SK-N-SH (cell line): ENCODE measurements at regions not wholly inside any gene's neighbourhood (a gene's known extent, or its start where the extent isn't known, plus 50 kb on each side); places are given as distances from the start of the nearest gene placed in this dataset.

Source experiments
- CHD2 ChIP-seq: fragments of 150-350 bp; IDR thresholded peaks from 2 replicates; pipeline ENCODE4 v1.6.1; 2018; ENCODE audit warnings: low read length; ENCODE audit not compliant: partially characterized antibody
- CTCF ChIP-seq: fragments of 200-600 bp; sonication (generic); IDR thresholded peaks from 2 replicates; pipeline ENCODE4 v1.6.1; 2017; ENCODE audit warnings: antibody characterized with exemption, mild to moderate bottlenecking, moderate library complexity
- ELF1 ChIP-seq: IDR thresholded peaks from 2 replicates; pipeline ENCODE4 v1.4.0; 2012
- GABPA ChIP-seq: IDR thresholded peaks from 2 replicates; pipeline ENCODE4 v1.4.0; 2012; ENCODE audit warnings: low read depth, mild to moderate bottlenecking
- MEF2A ChIP-seq: IDR thresholded peaks from 2 replicates; pipeline ENCODE4 v1.4.0; 2012; ENCODE audit warnings: low read depth, borderline replicate concordance
- NRF1 ChIP-seq: IDR thresholded peaks from 2 replicates; pipeline ENCODE4 v1.6.1; 2012; ENCODE audit warnings: low read depth, mild to moderate bottlenecking, low read length
- POLR2AphosphoS5 ChIP-seq: IDR thresholded peaks from 2 replicates; pipeline ENCODE4 v1.6.1; 2012; ENCODE audit warnings: low read depth, low read length
- RAD21 ChIP-seq: IDR thresholded peaks from 2 replicates; pipeline ENCODE4 v1.6.1; 2012; ENCODE audit warnings: mild to moderate bottlenecking, low read length
- TAF1 ChIP-seq: IDR thresholded peaks from 2 replicates; pipeline ENCODE4 v1.6.1; 2012; ENCODE audit warnings: low read depth, mild to moderate bottlenecking, low read length, moderate library complexity, borderline replicate concordance
- YY1 ChIP-seq: IDR thresholded peaks from 2 replicates; pipeline ENCODE4 v1.4.0; 2012; ENCODE audit warnings: low read depth, mild to moderate bottlenecking
- ZBTB33 ChIP-seq: IDR thresholded peaks from 2 replicates; pipeline ENCODE4 v1.4.0; 2012; ENCODE audit warnings: low read depth, borderline replicate concordance
- TF ChIP-seq, protein P1 (sequence below): IDR thresholded peaks from 2 replicates; pipeline ENCODE4 v1.4.0; 2012; ENCODE audit warnings: low read depth, borderline replicate concordance
- TF ChIP-seq, protein P2 (sequence below): fragments of 150-350 bp; IDR thresholded peaks from 2 replicates; pipeline ENCODE4 v1.6.1; 2016; ENCODE audit warnings: mild to moderate bottlenecking, low read depth, low read length

DNA sequence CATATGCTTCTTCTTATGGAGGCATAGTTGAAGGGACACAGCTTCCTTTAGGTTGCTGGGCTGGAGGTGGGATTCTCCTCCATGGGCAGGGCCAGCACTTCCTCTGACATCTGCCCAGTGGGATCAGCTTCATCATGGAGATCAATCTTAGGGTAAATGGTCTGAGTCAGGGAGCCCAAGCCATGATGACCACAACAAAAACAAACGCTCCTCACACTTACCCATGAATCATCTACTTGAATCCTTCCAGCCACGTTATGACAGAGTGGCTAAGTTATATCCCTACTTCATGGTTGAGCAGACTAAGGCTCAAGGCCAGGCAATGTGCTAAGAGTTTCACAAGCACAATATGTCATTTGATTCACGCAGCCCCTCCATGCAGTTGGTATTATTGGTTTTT lies 87.2 kb upstream of the NMNAT3 start:
- TF ChIP-seq TAF1, result no peak
- no peak for TF ChIP-seq CTCF
- TF ChIP-seq MEF2A, result no peak
- TF ChIP-seq, protein P1, sequence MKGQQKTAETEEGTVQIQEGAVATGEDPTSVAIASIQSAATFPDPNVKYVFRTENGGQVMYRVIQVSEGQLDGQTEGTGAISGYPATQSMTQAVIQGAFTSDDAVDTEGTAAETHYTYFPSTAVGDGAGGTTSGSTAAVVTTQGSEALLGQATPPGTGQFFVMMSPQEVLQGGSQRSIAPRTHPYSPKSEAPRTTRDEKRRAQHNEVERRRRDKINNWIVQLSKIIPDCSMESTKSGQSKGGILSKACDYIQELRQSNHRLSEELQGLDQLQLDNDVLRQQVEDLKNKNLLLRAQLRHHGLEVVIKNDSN, result no peak
- TF ChIP-seq YY1, result no peak
- TF ChIP-seq ZBTB33, result no peak
- no peak for TF ChIP-seq RAD21
- TF ChIP-seq GABPA, result no peak
- TF ChIP-seq, protein P2, sequence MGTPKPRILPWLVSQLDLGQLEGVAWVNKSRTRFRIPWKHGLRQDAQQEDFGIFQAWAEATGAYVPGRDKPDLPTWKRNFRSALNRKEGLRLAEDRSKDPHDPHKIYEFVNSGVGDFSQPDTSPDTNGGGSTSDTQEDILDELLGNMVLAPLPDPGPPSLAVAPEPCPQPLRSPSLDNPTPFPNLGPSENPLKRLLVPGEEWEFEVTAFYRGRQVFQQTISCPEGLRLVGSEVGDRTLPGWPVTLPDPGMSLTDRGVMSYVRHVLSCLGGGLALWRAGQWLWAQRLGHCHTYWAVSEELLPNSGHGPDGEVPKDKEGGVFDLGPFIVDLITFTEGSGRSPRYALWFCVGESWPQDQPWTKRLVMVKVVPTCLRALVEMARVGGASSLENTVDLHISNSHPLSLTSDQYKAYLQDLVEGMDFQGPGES, result no peak
- TF ChIP-seq ELF1, result no peak
- no peak for TF ChIP-seq CHD2
- TF ChIP-seq NRF1, result no peak
- TF ChIP-seq POLR2AphosphoS5, result no peak
